CD4-positive, alpha-beta T cell treated with Interleukin-2 at 100 ng/mL for 4 hours (primary cell): ENCODE measurements at regions not wholly inside any gene's neighbourhood (a gene's known extent, or its start where the extent isn't known, plus 50 kb on each side); places are given as distances from the start of the nearest gene placed in this dataset.

Experiments used
- DNase-seq: peaks from one replicate; pipeline ENCODE4 v3.0.0-alpha.2; 2020; ENCODE audit warnings: low spot score

GRCh38 chr7:17176371-17177032 is 122.0 kb upstream of the AHR start:
- DNase-seq: no peak

GRCh38 chr7:17178545-17178944 is 119.9 kb upstream of the AHR start:
- DNase-seq: no peak

GRCh38 chr7:17181482-17181881 is 117.0 kb upstream of the AHR start:
- no peak for DNase-seq

GRCh38 chr7:17183630-17184328 is 114.7 kb upstream of the AHR start:
- no peak for DNase-seq

GRCh38 chr7:17184805-17185689 is 113.4 kb upstream of the AHR start:
- DNase-seq: peak; percentile 32

- DNase-seq: peak; percentile 56
These were observed 112.8 kb upstream of the AHR start for GRCh38 chr7:17185690-17186070.

GRCh38 chr7:17186745-17187530 is 111.5 kb upstream of the AHR start:
- DNase-seq: no peak

- no peak for DNase-seq
These were observed 103.8 kb upstream of the AHR start for GRCh38 chr7:17194656-17195055.

GRCh38 chr7:17195576-17195975 is 102.9 kb upstream of the AHR start:
- DNase-seq: no peak

- DNase-seq: no peak
These were observed 92.5 kb upstream of the AHR start for GRCh38 chr7:17205910-17206309.

GRCh38 chr7:17206349-17206905 is 92.0 kb upstream of the AHR start:
- no peak for DNase-seq

GRCh38 chr7:17207220-17207619 is 91.2 kb upstream of the AHR start:
- no peak for DNase-seq

GRCh38 chr7:17209101-17209500 is 89.4 kb upstream of the AHR start:
- DNase-seq: no peak

GRCh38 chr7:17211307-17211836 is 87.1 kb upstream of the AHR start:
- no peak for DNase-seq

GRCh38 chr7:17212188-17212587 is 86.3 kb upstream of the AHR start:
- no peak for DNase-seq

- no peak for DNase-seq
These were observed 70.5 kb upstream of the AHR start for GRCh38 chr7:17227766-17228490.

GRCh38 chr7:17229228-17229627 is 69.2 kb upstream of the AHR start:
- no peak for DNase-seq

- no peak for DNase-seq
These were observed 68.2 kb upstream of the AHR start for GRCh38 chr7:17230099-17230807.

- peak; percentile 69 for DNase-seq
These were observed 64.8 kb upstream of the AHR start for GRCh38 chr7:17233603-17234002.

- DNase-seq: peak; percentile 76
These were observed 64.4 kb upstream of the AHR start for GRCh38 chr7:17234030-17234397.
